GM18858 (cell line): ENCODE measurements at regions not wholly inside any gene's neighbourhood (a gene's known extent, or its start where the extent isn't known, plus 50 kb on each side); places are given as distances from the start of the nearest gene placed in this dataset.

Experiments
- ATAC-seq: cut with Tn5 transposase; IDR thresholded peaks from one replicate; pipeline ENCODE4 v1.9.1; 2021; ENCODE audit not compliant: unreplicated experiment

DNA sequence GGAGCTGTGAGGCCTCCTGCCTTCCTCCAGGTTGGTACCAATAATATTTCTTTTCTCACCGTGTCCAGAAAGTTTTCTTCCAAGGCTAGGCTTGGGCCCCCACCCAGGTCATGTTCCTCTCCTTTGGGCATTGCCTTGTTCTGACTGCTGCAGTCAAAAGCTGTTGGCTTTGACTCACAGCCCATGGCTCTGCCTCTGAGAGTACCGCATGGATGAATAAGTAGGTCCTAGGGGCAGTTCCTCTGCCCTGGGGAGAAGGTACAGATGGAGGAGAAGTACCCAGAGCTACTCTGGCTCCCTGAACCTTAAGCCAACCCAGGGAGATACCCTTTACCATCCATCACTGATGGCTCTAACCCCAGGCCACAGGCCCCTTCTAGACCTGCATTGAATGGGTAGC is 115.0 kb downstream of the NAV1 start:
- no peak for ATAC-seq

DNA sequence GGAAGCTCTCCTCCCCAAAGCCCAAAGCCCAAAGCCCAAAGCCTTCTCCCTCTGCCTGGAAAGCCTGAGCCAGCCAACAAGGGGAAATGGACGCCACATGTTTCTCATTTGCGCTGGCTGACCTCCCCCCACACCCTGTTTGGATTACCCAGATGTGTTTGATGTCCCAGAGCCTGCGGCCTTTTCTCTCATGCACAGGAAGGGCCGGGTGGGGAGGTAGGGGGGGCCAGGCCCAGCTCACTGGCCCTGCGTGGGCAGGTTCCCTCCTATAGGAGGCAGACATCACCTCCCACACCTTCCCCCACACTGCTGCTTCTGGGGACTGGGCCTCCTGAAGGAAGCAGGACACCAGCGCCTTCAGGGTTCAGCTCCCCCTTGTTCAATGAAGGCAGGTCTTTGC is 116.3 kb downstream of the NAV1 start:
- no peak for ATAC-seq

- ATAC-seq, result no peak
Observed at GRCh38 chr1:201655910-201656309, 117.0 kb downstream of the NAV1 start.

DNA sequence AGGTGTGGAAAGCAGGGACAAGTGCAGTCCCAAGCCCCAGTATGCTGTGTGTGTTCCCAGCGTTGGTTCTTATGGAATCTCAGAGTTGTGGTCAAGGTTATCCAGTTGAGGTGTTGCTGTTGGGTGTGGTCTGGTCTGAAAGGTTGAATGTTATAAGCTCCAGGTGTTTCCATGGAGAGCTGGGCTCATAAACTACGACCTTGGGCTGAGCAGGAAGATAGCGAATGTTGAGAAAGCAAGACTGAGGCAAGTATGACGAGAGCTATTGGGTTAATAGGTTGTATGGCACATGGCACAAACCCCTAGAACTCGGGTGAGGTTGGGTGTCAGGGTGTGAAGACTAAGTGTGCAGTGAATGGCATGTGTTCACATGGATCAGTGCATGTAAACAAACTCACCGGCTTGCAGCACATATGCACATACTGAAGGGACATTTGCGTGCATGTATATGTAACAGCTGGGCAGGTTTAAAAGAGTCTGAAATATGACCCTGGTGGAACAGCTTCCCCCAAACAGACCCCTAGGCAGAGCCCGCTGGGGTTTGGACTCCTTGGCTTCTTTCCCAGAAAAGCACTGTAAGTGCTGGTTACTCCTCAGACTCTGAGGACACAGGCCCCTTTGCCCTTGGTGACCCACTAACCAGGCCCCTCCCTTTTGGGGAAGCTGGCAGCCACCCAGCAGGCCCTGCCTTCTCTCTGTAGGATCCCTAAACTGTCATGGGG is 117.5 kb downstream of the NAV1 start:
- ATAC-seq, result no peak

GRCh38 chr1:201659572-201659971 is 120.6 kb downstream of the NAV1 start:
- ATAC-seq, result no peak

GRCh38 chr1:201660931-201661822 is 122.2 kb downstream of the NAV1 start:
- no peak for ATAC-seq

DNA sequence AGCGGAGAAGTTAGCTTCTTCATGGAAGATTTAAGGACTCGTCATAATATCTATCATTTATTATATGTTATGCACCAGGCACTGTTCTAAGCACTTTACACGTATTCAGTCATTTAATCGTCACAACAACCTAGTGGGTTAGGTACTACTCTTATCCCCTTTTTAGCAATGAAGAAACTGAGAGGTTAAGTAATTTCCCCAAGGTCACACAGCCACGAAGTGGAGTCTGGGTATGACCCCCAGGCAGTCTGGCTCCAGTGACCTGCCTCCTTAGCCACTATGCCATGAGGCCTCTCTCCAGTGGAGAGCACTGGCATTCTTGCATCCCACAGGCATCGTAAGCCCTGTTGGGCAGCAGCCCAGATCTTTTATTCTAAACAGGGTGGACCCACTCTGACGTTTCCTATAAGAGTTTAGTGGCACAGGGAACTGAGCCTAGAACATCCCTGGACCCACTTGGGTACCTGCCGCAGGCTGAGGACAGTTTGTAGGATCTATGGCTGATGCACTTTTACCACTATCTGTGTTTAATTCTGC is 123.0 kb downstream of the NAV1 start:
- ATAC-seq, result no peak

GRCh38 chr1:201662646-201663045 is 123.7 kb downstream of the NAV1 start:
- no peak for ATAC-seq

DNA sequence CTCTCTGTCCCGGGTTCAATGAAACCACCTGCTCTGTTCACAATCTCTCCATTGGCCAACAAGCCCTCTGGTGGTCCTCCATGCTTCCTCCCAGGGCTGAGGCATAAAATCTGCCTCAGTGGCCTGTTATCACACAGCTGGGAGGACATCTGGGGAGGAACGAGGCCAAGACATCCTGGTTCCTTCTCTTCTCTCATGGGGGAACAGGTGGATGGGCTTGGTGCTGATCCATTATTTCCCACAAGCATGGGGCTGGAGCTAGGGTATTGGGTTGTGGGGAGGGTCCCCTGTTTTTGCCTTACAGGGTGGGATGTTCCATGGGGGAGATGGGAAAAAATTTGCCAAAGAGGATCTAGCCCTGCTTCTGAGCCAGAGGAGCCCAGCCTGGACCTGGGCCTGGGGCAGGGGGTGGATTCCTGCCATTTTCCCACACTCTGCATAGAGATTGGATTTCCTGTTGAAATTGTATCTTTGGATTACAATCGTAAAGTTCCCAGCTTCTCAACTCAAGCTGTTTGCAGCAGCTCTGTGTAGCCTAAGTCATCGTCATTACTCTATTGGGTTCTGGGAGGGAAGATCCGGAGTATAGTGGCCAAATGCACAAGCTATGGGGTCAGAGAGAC is 124.7 kb downstream of the NAV1 start:
- ATAC-seq, result no peak

DNA sequence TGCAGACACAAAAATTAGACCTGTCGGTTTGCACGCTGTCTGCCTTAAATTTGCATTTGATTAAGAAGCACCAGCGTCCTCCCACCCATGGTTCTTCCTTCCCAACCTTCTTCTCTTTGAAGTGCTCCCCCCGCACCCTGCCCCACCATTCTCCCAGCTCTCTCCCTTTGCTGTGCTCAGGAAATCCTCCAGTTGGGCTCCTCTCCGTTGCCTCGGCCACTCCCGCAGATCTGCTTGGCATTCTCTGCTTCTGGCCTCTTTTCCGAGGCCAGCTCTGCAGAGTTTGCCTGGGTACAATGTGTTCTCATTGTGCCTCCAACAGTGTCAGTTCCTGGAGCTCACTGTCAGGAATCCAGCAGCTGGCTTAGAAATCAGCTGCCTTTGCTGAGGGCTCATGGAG is 126.1 kb downstream of the NAV1 start:
- ATAC-seq, result no peak

DNA sequence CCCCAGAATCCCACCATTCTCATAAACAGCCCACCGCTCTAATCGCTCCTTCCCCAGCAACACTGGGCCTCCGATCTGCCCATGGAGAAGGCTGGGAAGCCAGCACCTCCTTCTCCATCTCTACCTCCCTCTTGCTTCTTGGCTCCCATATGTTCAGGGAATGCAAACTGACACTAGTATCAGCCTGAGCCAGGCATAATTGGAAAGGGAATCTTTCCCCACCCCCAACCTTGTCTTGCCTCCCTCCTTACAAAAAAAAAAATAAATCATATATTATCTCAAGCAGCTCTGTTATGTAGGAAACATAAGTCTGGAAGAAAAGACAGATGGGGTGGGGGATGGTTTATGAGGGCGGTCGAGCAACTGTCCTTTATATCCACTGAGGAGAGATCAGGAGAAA is 127.2 kb downstream of the NAV1 start:
- ATAC-seq, result no peak

DNA sequence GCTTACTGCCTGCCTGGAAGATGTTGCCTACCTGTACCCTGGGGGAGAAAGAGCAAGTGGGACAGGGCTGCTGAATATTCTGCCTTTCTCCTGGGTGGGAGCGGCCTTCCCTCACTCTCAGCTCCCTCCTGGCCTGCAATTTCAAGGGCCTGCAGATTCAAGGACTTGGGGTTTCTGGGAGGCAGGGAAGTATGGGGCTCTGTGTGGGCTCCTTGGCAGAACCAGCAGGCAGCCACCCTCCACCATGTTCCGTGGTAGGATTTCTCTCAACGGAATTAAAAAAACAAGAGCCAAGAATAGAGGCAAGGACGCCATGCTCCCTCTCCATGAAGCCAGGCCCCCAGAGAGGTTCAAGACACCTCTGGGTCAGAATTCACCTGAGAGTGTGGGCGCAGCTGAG is 127.7 kb downstream of the NAV1 start:
- no peak for ATAC-seq

- no peak for ATAC-seq
Observed at GRCh38 chr1:201667479-201667878, 128.6 kb downstream of the NAV1 start.

DNA sequence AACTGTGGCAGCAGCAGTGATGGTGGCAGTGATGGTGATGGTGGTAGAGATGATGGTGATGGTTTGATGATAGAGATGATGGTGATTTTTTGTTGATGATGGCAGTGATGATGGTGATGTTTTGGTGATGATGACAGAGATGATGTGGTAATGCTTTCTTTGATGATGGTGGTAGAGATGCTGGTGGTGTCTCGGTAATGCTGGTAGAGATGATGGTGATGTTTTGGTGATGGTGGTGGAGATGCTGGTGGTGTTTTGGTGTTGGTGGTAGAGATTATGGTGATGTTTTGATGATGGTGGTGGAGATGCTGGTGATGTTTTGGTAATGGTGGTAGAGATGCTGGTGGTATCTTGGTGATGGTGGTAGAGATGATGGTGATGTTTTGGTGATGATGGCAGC is 131.6 kb downstream of the NAV1 start:
- ATAC-seq, result no peak

GRCh38 chr1:201672685-201673084 is 133.8 kb downstream of the NAV1 start:
- no peak for ATAC-seq

DNA sequence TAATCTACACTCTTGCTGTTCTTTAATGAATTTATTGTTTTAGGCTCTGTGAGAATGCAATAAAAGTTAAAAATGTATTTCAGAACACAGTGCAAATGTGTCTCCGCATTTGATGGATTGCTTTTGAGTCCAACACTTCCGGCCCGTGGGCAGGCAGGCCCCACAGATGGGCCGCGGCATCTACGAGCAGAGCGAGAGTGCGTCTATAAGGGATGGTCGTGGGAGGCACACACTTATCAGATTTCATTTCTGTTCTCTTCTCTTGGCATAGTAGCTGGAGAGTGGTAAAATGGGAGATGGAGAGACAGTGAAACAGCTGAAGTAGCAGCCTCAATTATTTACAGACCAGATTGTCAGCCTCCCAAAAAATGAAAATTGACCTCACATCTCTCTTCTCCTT is 134.2 kb downstream of the NAV1 start:
- ATAC-seq, result no peak

GRCh38 chr1:201673915-201674314 is 135.0 kb downstream of the NAV1 start:
- ATAC-seq, result no peak

DNA sequence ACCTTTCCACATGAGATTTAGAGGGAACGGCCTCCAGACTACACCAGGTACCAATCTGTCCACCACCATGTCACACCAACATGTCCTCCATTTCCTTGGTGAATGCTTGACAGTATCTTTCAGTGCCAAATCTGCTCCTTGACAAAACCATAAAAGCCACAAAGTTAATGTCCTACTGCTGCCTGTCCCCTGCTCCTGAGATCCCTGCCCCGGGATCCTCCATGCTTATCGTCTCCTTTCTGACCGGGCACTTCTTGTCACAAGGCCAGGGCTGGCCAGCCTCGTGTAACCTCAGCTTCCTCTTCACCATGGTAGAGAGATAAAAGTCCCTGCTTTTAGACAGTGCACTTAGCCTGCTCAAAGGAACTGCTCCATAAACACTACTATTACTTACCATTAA is 136.2 kb downstream of the NAV1 start:
- no peak for ATAC-seq

DNA sequence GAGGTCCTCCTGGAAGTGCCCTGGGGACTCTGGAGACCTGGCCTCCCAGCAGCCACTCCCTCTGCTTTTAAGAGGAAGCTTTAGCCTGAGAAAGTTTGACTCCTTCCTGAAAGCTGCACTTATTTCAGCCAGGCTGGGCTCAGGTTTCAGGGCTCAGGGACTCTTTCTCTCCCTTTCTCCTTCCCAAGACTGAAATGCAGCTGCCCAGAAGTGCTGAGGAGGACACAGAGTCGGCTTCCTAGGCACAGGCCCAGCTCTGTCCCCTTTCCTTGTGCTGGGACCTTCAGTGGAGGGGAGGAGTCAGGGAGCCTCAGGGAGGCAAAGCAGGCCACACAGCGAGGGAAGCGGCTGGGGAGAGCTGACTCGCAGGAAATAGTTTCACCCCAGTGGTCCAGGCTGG is 137.3 kb downstream of the NAV1 start:
- no peak for ATAC-seq

- no peak for ATAC-seq
Observed at GRCh38 chr1:201676641-201677040, 137.7 kb downstream of the NAV1 start.

DNA sequence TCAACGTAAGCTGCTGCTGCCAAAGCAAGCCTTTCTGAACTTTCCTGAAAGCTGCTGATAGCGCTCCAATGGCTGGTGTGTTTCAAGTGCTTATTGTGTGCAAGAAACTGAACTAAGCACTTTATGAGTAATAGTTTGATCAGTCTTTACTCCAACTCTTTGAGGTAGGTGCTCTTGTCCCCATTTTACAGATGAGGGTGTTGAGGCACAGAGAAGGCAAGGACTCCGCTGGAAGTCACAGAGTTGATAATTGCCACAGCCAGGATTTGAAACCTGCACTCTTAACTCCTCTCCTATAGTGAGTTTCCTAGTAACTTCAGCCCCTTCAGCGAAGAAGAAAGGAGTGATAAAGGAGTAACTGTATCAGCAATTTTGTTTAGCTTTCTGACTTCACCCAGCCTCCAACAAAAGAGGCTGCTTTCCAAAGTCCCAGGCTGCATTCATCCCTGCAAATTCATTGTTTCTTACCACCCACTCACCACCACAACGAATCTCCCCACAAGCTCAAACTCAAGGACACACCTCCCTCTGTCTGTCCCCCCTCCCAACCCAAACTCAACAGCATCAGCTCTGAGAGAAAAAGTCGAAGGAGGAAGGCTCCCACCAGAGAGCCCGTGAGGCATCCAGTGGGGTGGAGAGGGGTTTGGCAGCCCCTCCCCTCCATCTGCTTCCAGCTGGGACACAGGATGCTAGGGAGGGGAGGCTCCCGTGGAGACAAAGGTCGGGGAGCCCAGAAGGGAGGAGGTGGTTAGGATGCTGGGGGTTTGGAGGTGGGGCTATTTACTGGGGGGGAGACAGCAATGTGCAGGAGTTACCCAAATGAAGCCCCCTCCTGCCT is 139.6 kb downstream of the NAV1 start:
- no peak for ATAC-seq
